ENCODE measurements at regions not wholly inside any gene's neighbourhood (a gene's known extent, or its start where the extent isn't known, plus 50 kb on each side); places are given as distances from the start of the nearest gene placed in this dataset.

- peaks cover 4% of the 10 kb centered on the region for H3K27me3 ChIP-seq (ENCODE audit: insufficient read depth, poor library complexity, severe bottlenecking)
- H3K4me1 ChIP-seq (ENCODE audit: insufficient read depth, poor library complexity, severe bottlenecking) = no peaks in the 10 kb centered on the region
- TF ChIP-seq CTCF (IDR thresholded peaks at IDR 0.05; ENCODE audit: poor library complexity, severe bottlenecking) = no peak
- no peak overlapping the region for H3K27ac ChIP-seq (ENCODE audit: poor library complexity, severe bottlenecking)
- ATAC-seq (ENCODE audit: low read depth) (no peak), DNase-seq (ENCODE audit: low spot score) (no peak)
- H3K4me3 ChIP-seq (ENCODE audit: severe bottlenecking) = no peak overlapping the region
- no peaks in the 10 kb centered on the region for H3K36me3 ChIP-seq (ENCODE audit: low read depth)
- H3K9me3 ChIP-seq (ENCODE audit: severe bottlenecking) = no peaks in the 10 kb centered on the region
These were observed 602.9 kb upstream of the LRRTM4 start for GRCh38 chr2:78125042-78125441.

GRCh38 chr2:78127424-78127823 lies 605.2 kb upstream of the LRRTM4 start:
- H3K4me1 ChIP-seq (ENCODE audit: insufficient read depth, poor library complexity, severe bottlenecking) = no peaks in the 10 kb centered on the region
- no peak for TF ChIP-seq CTCF (IDR thresholded peaks at IDR 0.05; ENCODE audit: poor library complexity, severe bottlenecking)
- no peak overlapping the region for H3K27ac ChIP-seq (ENCODE audit: poor library complexity, severe bottlenecking)
- DNase-seq (ENCODE audit: low spot score) (no peak), ATAC-seq (ENCODE audit: low read depth) (no peak)
- H3K4me3 ChIP-seq (ENCODE audit: severe bottlenecking) = no peak overlapping the region
- H3K9me3 ChIP-seq (ENCODE audit: severe bottlenecking) = no peaks in the 10 kb centered on the region
- peaks cover 4% of the 10 kb centered on the region for H3K27me3 ChIP-seq (ENCODE audit: insufficient read depth, poor library complexity, severe bottlenecking)
- no peaks in the 10 kb centered on the region for H3K36me3 ChIP-seq (ENCODE audit: low read depth)

GRCh38 chr2:78132391-78133370 lies 610.5 kb upstream of the LRRTM4 start:
- DNase-seq (ENCODE audit: low spot score) = no peak
- Histone ChIP-seq H3K4me3 (ENCODE audit: severe bottlenecking) (no peak overlapping the region), H3K9me3 (ENCODE audit: severe bottlenecking) (no peaks in the 10 kb centered on the region), H3K4me1 (ENCODE audit: insufficient read depth, poor library complexity, severe bottlenecking) (no peaks in the 10 kb centered on the region), H3K27ac (ENCODE audit: poor library complexity, severe bottlenecking) (no peak overlapping the region), H3K27me3 (ENCODE audit: insufficient read depth, poor library complexity, severe bottlenecking) (no peaks in the 10 kb centered on the region), H3K36me3 (ENCODE audit: low read depth) (no peaks in the 10 kb centered on the region)
- no peak for ATAC-seq (ENCODE audit: low read depth)
- TF ChIP-seq CTCF (IDR thresholded peaks at IDR 0.05; ENCODE audit: poor library complexity, severe bottlenecking) = no peak

GRCh38 chr2:78145395-78145996 lies 623.3 kb upstream of the LRRTM4 start:
- ATAC-seq (ENCODE audit: low read depth) (no peak), DNase-seq (ENCODE audit: low spot score) (no peak)
- Histone ChIP-seq H3K27me3 (ENCODE audit: insufficient read depth, poor library complexity, severe bottlenecking) (no peaks in the 10 kb centered on the region), H3K9me3 (ENCODE audit: severe bottlenecking) (no peaks in the 10 kb centered on the region), H3K27ac (ENCODE audit: poor library complexity, severe bottlenecking) (no peak overlapping the region), H3K4me3 (ENCODE audit: severe bottlenecking) (no peak overlapping the region), H3K4me1 (ENCODE audit: insufficient read depth, poor library complexity, severe bottlenecking) (no peaks in the 10 kb centered on the region), H3K36me3 (ENCODE audit: low read depth) (no peaks in the 10 kb centered on the region)
- TF ChIP-seq CTCF (IDR thresholded peaks at IDR 0.05; ENCODE audit: poor library complexity, severe bottlenecking) = no peak
